HepG2 (cell line): ENCODE measurements at regions not wholly inside any gene's neighbourhood (a gene's known extent, or its start where the extent isn't known, plus 50 kb on each side); places are given as distances from the start of the nearest gene placed in this dataset.

Experiments
- BHLHE40 ChIP-seq: IDR thresholded peaks from 2 replicates; pipeline ENCODE4 v1.6.1; 2011; ENCODE audit warnings: low read length, improper control_type of control experiment
- DMAP1 ChIP-seq: IDR thresholded peaks from 2 replicates; pipeline ENCODE4 v1.6.1; 2016
- FOXJ3 ChIP-seq: sonication (generic); formaldehyde crosslinking; IDR thresholded peaks from 2 replicates; pipeline ENCODE4 v1.4.0; 2020; ENCODE audit warnings: missing genetic modification reagents, mild to moderate bottlenecking, borderline replicate concordance
- GZF1 ChIP-seq: sonication (generic); formaldehyde crosslinking; IDR thresholded peaks from 2 replicates; pipeline ENCODE4 v1.5.1; 2020; ENCODE audit warnings: mild to moderate bottlenecking, missing genetic modification reagents
- HOMEZ ChIP-seq: IDR thresholded peaks from 2 replicates; pipeline ENCODE4 v1.6.1; 2016; ENCODE audit warnings: low read depth
- IKZF5 ChIP-seq: IDR thresholded peaks from 2 replicates; pipeline ENCODE4 v1.6.1; 2018; ENCODE audit warnings: missing genetic modification reagents, mild to moderate bottlenecking, missing compliant biosample characterization
- IRF2 ChIP-seq: IDR thresholded peaks from 2 replicates; pipeline ENCODE4 v1.6.1; 2018; ENCODE audit warnings: missing genetic modification reagents, missing compliant biosample characterization
- ISL2 ChIP-seq: sonication (generic); formaldehyde crosslinking; IDR thresholded peaks from 2 replicates; pipeline ENCODE4 v1.5.0; 2020; ENCODE audit warnings: missing genetic modification reagents
- KLF9 ChIP-seq: IDR thresholded peaks from 2 replicates; pipeline ENCODE4 v1.6.1; 2016; ENCODE audit warnings: low read depth
- MAZ ChIP-seq, 2 experiments: sonication (generic) in 1 of 2; formaldehyde crosslinking in 1 of 2; IDR thresholded peaks; 2 replicates each; pipeline versions ENCODE4 v1.5.0 to v1.6.1; 2012 to 2020; ENCODE audit warnings: low read depth in 2 of 2, mild to moderate bottlenecking in 2 of 2, borderline replicate concordance in 1 of 2, improper control_type of control experiment in 1 of 2, low read length in 1 of 2, missing genetic modification reagents in 1 of 2, moderate library complexity in 1 of 2
- POLR2AphosphoS5 ChIP-seq: IDR thresholded peaks from 2 replicates; pipeline ENCODE4 v1.6.1; 2012; ENCODE audit warnings: low read depth, low read length
- RELA ChIP-seq: sonication (generic); formaldehyde crosslinking; IDR thresholded peaks from 2 replicates; pipeline ENCODE4 v1.4.0; 2020; ENCODE audit warnings: missing genetic modification reagents
- RFX5 ChIP-seq: IDR thresholded peaks from 2 replicates; pipeline ENCODE4 v1.6.1; 2011; ENCODE audit warnings: low read depth, low read length, improper control_type of control experiment
- RXRA ChIP-seq: sonication (generic); formaldehyde crosslinking; IDR thresholded peaks from 2 replicates; pipeline ENCODE4 v1.5.1; 2020; ENCODE audit warnings: missing genetic modification reagents
- SIN3A ChIP-seq: IDR thresholded peaks from 2 replicates; pipeline ENCODE4 v1.6.1; 2011; ENCODE audit warnings: low read depth, mild to moderate bottlenecking, control low read depth, low read length, borderline replicate concordance
- SNAI1 ChIP-seq: sonication (generic); formaldehyde crosslinking; IDR thresholded peaks from 2 replicates; pipeline ENCODE4 v1.5.0; 2020; ENCODE audit warnings: mild to moderate bottlenecking, missing genetic modification reagents, borderline replicate concordance
- STAG1 ChIP-seq: sonication (generic); formaldehyde crosslinking; IDR thresholded peaks from 2 replicates; pipeline ENCODE4 v1.4.0; 2020; ENCODE audit warnings: missing genetic modification reagents
- TSC22D2 ChIP-seq: sonication (generic); formaldehyde crosslinking; IDR thresholded peaks from 2 replicates; pipeline ENCODE4 v1.5.1; 2020; ENCODE audit warnings: missing genetic modification reagents, mild to moderate bottlenecking, borderline replicate concordance
- YEATS2 ChIP-seq: sonication (generic); formaldehyde crosslinking; IDR thresholded peaks from 2 replicates; pipeline ENCODE4 v1.4.0; 2020; ENCODE audit warnings: missing genetic modification reagents, borderline replicate concordance
- ZNF124 ChIP-seq: sonication (generic); formaldehyde crosslinking; IDR thresholded peaks from 2 replicates; pipeline ENCODE4 v1.4.0; 2020; ENCODE audit warnings: missing genetic modification reagents
- ZNF317 ChIP-seq: sonication (generic); formaldehyde crosslinking; IDR thresholded peaks from 2 replicates; pipeline ENCODE4 v1.5.0; 2020; ENCODE audit warnings: mild to moderate bottlenecking, missing genetic modification reagents
- ZNF337 ChIP-seq: sonication (generic); formaldehyde crosslinking; IDR thresholded peaks from 2 replicates; pipeline ENCODE4 v1.5.1; 2020; ENCODE audit warnings: missing genetic modification reagents, low read depth, mild to moderate bottlenecking, borderline replicate concordance
- ZNF510 ChIP-seq: sonication (generic); formaldehyde crosslinking; IDR thresholded peaks from 2 replicates; pipeline ENCODE4 v1.4.0; 2020; ENCODE audit warnings: low read depth, mild to moderate bottlenecking, missing genetic modification reagents
- ZNF557 ChIP-seq: sonication (generic); formaldehyde crosslinking; IDR thresholded peaks from 2 replicates; pipeline ENCODE4 v1.4.0; 2020; ENCODE audit warnings: missing genetic modification reagents
- ZNF644 ChIP-seq: IDR thresholded peaks from 2 replicates; pipeline ENCODE4 v1.6.1; 2016; ENCODE audit warnings: low read depth
- ZNF768 ChIP-seq: sonication (generic); formaldehyde crosslinking; IDR thresholded peaks from 2 replicates; pipeline ENCODE4 v1.4.0; 2020; ENCODE audit warnings: missing genetic modification reagents
- ZNF841 ChIP-seq: sonication (generic); formaldehyde crosslinking; IDR thresholded peaks from 2 replicates; pipeline ENCODE4 v1.8.1; 2023; ENCODE audit warnings: missing genetic modification reagents, borderline replicate concordance
- TF ChIP-seq, protein P1 (sequence below): sonication (generic); formaldehyde crosslinking; IDR thresholded peaks from 2 replicates; pipeline ENCODE4 v1.4.0; 2020; ENCODE audit warnings: missing genetic modification reagents

GRCh38 chr9:40991741-40992471 is 136.6 kb downstream of the FOXD4L6 start (continued):
- TF ChIP-seq, protein P1, sequence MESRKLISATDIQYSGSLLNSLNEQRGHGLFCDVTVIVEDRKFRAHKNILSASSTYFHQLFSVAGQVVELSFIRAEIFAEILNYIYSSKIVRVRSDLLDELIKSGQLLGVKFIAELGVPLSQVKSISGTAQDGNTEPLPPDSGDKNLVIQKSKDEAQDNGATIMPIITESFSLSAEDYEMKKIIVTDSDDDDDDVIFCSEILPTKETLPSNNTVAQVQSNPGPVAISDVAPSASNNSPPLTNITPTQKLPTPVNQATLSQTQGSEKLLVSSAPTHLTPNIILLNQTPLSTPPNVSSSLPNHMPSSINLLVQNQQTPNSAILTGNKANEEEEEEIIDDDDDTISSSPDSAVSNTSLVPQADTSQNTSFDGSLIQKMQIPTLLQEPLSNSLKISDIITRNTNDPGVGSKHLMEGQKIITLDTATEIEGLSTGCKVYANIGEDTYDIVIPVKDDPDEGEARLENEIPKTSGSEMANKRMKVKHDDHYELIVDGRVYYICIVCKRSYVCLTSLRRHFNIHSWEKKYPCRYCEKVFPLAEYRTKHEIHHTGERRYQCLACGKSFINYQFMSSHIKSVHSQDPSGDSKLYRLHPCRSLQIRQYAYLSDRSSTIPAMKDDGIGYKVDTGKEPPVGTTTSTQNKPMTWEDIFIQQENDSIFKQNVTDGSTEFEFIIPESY (CRISPR knock-in tag), result peak; percentile 63
- TF ChIP-seq SNAI1 (CRISPR knock-in tag) (peak; percentile 48; the same call in 1 of the 2 replicates), ZNF557 (CRISPR knock-in tag) (peak; percentile 77), ISL2 (CRISPR knock-in tag) (peak; percentile 60; the same call in 1 of the 2 replicates), IRF2 (CRISPR knock-in tag) (peak; percentile 93), ZNF124 (CRISPR knock-in tag) (peak; percentile 92), ZNF510 (peak; percentile 97), RELA (CRISPR knock-in tag) (peak; percentile 86), ZNF644 (CRISPR knock-in tag) (peak; percentile 24; the same call in 1 of the 2 replicates), DMAP1 (CRISPR knock-in tag) (peak; percentile 72; the same call in 1 of the 2 replicates), YEATS2 (CRISPR knock-in tag) (peak; percentile 91), POLR2AphosphoS5 (peak; percentile 90), SIN3A (peak; percentile 94), ZNF841 (CRISPR knock-in tag) (peak; percentile 91), FOXJ3 (CRISPR knock-in tag) (peak; percentile 69; the same call in 1 of the 2 replicates), KLF9 (CRISPR knock-in tag) (0 out of 2 replicates have a peak, but pooled peaks have one; percentile 76), TSC22D2 (CRISPR knock-in tag) (peak; percentile 74; the same call in 1 of the 2 replicates), RFX5 (0 out of 2 replicates have a peak, but pooled peaks have one; percentile 1), MAZ (IDR thresholded peaks at IDR 0.05; ENCODE audit: borderline replicate concordance, low read depth, low read length) (0 out of 2 replicates have a peak, but pooled peaks have one; percentile 25), MAZ (CRISPR knock-in tag; IDR thresholded peaks at IDR 0.05; ENCODE audit: low read depth) (peak; percentile 88), IKZF5 (CRISPR knock-in tag) (peak; percentile 94), ZNF768 (CRISPR knock-in tag) (peak; percentile 84), ZNF337 (peak; percentile 95; the same call in 1 of the 2 replicates), STAG1 (peak; percentile 36; the same call in 1 of the 2 replicates), RXRA (CRISPR knock-in tag) (peak; percentile 70; the same call in 1 of the 2 replicates), ZNF317 (CRISPR knock-in tag) (peak; percentile 85), GZF1 (peak; percentile 79; the same call in 1 of the 2 replicates), BHLHE40 (peak; percentile 40; the same call in 1 of the 2 replicates), HOMEZ (CRISPR knock-in tag) (peak; percentile 64; the same call in 1 of the 2 replicates)
